GM19463 (cell line): ENCODE measurements at regions not wholly inside any gene's neighbourhood (a gene's known extent, or its start where the extent isn't known, plus 50 kb on each side); places are given as distances from the start of the nearest gene placed in this dataset.
"Not testable (repeated sequence)": the region's sequence is repeated elsewhere in the genome, so short reads cannot be mapped to it uniquely, and the experiment has no call there.

ENCODE experiments used
- ATAC-seq: cut with Tn5 transposase; IDR thresholded peaks from one replicate; pipeline ENCODE4 v1.9.1; 2021; ENCODE audit warnings: mild to moderate bottlenecking, moderate library complexity; ENCODE audit not compliant: unreplicated experiment

- ATAC-seq: not testable (repeated sequence)
Measured at GRCh38 chr11:96588793-96589192, 199.0 kb downstream of the JRKL start.

GRCh38 chr11:96595011-96595410 is 205.2 kb downstream of the JRKL start:
- no peak for ATAC-seq

- no peak for ATAC-seq
Measured at GRCh38 chr11:96607864-96608558, 218.2 kb downstream of the JRKL start.

- ATAC-seq: no peak
Measured at GRCh38 chr11:96614101-96614500, 224.3 kb downstream of the JRKL start.

GRCh38 chr11:96614846-96615245 is 225.0 kb downstream of the JRKL start:
- ATAC-seq: no peak

- no peak for ATAC-seq
Measured at GRCh38 chr11:96620464-96621044, 230.7 kb downstream of the JRKL start.

GRCh38 chr11:96621161-96621560 is 231.3 kb downstream of the JRKL start:
- ATAC-seq: no peak

GRCh38 chr11:96622026-96622634 is 232.3 kb downstream of the JRKL start:
- ATAC-seq: no peak

GRCh38 chr11:96624126-96624525 is 234.3 kb downstream of the JRKL start:
- no peak for ATAC-seq

GRCh38 chr11:96627376-96627775 is 237.6 kb downstream of the JRKL start:
- no peak for ATAC-seq

GRCh38 chr11:96635655-96636054 is 245.8 kb downstream of the JRKL start:
- no peak for ATAC-seq

- ATAC-seq: no peak
Measured at GRCh38 chr11:96641261-96641660, 251.4 kb downstream of the JRKL start.

GRCh38 chr11:96642583-96642982 is 252.8 kb downstream of the JRKL start:
- no peak for ATAC-seq

- no peak for ATAC-seq
Measured at GRCh38 chr11:96643173-96643572, 253.4 kb downstream of the JRKL start.

GRCh38 chr11:96647621-96648020 is 257.8 kb downstream of the JRKL start:
- ATAC-seq: no peak

GRCh38 chr11:96648991-96649390 is 259.2 kb downstream of the JRKL start:
- no peak for ATAC-seq

GRCh38 chr11:96652516-96652915 is 262.7 kb downstream of the JRKL start:
- no peak for ATAC-seq

GRCh38 chr11:96655474-96655873 is 265.7 kb downstream of the JRKL start:
- ATAC-seq: no peak

- no peak for ATAC-seq
Measured at GRCh38 chr11:96658436-96658835, 268.6 kb downstream of the JRKL start.

- no peak for ATAC-seq
Measured at GRCh38 chr11:96664110-96664509, 274.3 kb downstream of the JRKL start.

GRCh38 chr11:96680211-96681018 is 290.6 kb downstream of the JRKL start:
- no peak for ATAC-seq
